UCSD-AML1 (cell line): ENCODE measurements at regions not wholly inside any gene's neighbourhood (a gene's known extent, or its start where the extent isn't known, plus 50 kb on each side); places are given as distances from the start of the nearest gene placed in this dataset.
"Not testable (repeated sequence)": the region's sequence is repeated elsewhere in the genome, so short reads cannot be mapped to it uniquely, and the experiment has no call there.

Source experiments
- DNase-seq: peaks from one replicate; lab custom pipeline; 2025; ENCODE audit not compliant: unreplicated experiment; lab: John Stamatoyannopoulos, UW

DNA sequence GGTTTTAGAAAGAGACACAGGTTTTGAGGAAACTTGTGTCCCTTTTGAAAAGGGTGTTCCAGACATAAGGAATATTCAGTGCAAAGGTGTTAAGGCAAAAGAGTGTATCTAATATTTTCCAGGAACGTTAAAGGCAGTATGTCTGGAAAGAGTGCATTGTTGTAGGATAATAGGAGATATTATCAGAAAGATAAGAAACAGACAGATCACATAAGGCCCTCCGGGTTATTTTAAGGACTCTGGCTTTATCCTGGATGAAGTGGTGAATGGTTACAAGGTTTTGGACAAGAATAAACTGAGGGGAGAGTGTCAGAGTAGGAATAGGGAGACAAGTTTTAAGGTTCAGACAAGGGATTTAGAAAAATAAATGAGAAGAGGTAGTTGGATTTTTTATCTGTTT lies 493.7 kb upstream of the GRM7 start:
- no peak for DNase-seq

DNA sequence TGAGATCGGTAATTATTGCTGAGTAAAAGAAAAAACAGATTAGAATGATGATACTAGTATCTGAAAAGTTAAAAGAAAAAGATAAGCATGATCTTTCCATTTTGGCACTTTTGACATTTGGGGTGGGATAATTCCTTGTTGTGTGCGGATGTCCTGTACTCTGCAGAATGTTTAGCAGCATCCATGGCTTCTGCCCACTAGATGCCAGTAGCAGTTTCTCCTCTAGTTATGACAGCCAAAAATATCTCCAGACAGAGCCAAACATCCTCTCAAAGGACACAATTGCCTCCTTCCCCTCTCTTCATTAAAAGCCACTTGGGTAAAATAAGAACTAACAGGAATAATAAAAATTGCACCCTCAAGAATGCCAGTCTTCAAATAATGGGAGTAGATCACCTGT lies 468.8 kb upstream of the GRM7 start:
- DNase-seq = no peak

DNA sequence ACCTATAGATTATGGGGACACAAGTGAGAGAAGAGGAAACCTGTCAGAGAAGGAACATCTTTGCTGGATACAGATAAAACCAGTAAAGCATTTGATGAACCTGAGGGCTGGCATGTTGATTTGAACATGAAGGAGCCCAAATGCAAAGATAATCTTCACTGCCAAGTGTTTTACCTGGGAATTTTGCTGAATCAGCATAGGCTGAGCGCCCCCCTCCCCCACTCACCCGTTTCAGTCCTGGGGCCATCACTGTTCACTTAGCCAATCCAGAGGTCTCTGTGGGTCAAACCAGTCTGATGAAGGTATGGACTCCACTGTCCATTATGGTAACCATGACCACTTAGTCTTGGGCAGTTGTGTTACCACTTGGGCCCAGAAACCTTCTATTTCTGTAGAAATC lies 466.0 kb upstream of the GRM7 start:
- DNase-seq = no peak

- no peak for DNase-seq
These were observed 464.3 kb upstream of the GRM7 start for GRCh38 chr3:6396631-6397030.

DNA sequence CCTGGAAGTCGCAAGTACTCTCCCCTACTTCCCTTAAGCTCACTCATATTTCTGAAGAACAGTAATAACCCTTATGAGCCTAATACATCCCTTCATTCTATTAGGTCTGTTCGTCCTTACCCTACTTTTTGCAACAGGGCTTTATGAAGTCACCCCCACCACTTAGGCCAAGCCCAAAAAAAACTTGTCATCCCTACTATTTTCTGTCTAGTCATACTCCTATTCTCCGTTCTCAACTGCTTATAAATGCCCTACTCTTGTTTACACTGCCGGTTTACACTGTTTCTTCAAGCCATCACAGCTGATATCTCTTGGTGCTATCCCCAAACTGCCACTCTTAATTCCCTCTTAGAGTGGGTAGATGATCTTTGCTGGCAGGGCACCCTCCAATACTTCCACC lies 458.2 kb upstream of the GRM7 start:
- DNase-seq = not testable (repeated sequence)

DNA sequence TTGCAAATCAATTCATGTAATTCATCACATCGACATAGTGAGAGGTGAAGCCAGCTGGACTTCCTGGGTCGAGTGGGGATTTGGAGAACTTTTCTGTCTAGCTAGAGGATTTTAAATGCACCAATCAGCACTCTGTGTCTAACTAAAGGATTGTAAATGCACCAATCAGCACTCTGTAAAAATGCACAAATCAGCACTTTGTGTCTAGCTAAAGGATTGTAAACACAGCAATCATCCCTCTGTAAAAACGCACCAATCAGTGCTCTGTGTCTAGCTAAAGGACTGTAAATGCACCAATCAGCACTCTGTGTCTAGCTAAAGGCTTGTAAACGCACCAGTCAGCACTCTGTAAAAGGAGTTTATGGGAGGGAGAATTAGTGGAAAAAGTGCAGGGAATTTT lies 454.0 kb upstream of the GRM7 start:
- not testable (repeated sequence) for DNase-seq

DNA sequence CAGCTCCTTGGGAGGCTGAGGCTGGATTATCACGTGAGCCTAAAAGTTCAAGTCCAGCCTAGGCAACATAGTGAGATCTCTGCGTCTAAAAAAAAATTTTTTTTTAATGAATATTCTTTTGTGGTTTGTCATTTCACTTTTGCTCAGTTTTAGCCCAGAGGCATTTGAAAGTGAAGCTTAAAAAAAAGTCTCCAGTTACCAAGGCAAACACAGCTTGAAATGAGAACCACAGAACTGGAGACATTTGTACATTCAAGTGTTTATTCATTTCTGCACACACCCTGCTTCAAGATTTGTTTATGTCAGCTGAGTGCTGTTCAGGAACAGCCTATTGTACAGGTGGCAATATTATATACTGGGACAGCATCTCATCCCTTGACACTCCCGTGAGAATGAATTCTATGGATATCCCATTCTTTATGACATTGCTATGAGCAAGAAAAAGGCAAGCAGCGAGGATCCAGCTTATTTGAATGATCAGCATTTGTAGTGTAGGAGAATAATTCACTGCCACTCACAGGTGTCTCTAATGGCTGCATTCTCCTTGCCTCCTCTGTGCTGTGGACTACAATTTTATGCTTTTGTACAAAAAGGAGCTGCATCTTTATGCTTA lies 444.8 kb upstream of the GRM7 start:
- DNase-seq = no peak

DNA sequence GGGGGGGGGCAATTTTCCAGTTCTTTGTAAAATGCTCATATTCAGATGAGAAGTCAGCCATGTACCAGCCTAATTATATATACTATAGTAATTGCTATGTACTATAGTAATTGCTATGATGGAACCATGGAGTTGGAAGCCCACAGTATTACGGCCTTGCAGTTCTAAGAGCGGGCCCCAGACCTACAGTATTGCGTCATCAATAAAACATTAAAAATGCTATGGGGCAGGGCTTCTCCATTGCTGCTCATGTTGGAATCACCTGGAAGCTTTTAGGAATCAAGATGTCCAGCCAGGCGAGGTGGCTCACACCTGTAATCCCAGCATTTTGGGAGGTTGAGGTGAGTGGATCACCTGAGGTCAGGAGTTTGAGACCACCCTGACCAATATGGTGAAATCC lies 443.7 kb upstream of the GRM7 start:
- no peak for DNase-seq

DNA sequence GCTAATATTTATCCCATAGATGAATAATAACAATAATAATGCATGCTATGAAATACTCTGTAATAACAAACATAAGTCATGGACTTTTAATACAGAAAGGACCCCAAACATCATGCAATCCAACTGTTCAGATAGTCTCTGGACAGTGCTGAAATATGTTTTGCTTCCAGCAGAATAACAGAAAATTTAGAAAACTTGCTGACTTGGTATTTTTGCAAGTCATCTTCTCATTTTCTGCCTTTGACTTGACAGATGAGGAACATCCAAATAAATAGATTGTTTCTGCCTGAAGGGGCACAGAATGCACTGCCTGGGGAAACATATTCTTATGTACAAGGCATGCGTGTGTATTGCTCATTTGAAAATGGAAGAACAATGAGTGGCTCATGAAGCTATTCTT lies 442.4 kb upstream of the GRM7 start:
- DNase-seq = no peak

GRCh38 chr3:6421666-6422445 lies 439.1 kb upstream of the GRM7 start:
- DNase-seq = no peak

DNA sequence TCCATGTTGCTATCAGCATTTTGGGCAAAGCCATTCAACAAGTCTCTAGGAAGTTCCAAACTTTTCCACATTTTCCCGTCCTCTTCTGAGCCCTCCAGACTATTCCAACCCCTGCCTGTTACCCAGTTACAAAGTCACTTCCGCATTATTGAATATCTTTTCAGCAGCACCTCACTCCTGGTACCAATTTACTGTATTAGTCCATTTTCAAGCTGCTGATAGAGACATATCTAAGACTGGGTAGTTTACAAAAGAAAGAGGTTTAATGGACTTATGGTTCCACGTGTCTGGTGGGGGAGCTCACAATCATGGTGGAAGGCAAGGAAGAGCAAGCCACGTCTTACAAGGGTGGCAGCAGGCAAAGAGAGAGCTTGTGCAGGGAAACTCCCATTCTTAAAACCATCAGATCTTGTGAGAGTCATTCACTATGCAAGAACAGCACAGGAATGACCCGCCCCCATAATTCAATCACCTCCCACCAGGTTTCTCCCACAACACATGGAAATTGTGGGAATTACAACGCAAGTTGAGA lies 435.6 kb upstream of the GRM7 start:
- no peak for DNase-seq

GRCh38 chr3:6428276-6428675 lies 432.6 kb upstream of the GRM7 start:
- DNase-seq = not testable (repeated sequence)

DNA sequence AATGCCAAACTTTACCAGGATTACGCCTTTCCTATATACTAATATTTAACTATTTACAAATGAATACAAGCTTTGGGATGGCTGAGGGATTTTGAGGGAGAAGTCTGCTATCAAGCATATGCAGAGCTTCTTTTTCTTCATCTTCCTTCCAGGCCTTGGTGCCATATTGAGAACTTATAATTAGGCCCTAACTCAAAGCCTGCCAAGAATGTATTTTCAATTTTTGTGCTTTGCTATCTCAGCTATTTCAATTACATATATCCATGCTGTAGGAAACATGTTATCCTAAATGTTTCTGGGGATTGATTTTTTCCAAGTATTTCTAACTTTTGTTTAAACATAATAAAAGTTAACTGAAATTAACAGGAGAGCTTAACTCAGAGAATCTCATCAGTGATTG lies 425.0 kb upstream of the GRM7 start:
- no peak for DNase-seq

- no peak for DNase-seq
These were observed 423.3 kb upstream of the GRM7 start for GRCh38 chr3:6437631-6438030.

DNA sequence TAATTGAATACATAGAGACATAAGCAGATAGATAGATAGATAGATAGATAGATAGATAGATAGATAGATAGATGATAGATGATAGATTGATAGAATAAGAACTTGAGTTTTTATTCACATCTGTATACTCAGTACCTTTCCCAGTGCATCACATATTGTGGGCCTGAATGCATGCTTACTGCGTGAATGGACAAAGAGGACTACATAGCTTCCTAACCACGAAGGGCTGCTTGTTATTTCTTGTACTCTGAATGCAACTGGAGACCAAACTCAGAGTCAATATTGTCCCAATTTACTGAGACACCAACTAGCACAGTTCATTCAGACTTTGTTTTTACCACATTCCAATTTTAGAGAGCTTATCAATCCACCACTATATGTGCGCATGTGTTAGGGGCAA lies 422.9 kb upstream of the GRM7 start:
- DNase-seq = no peak

- DNase-seq = no peak
These were observed 421.7 kb upstream of the GRM7 start for GRCh38 chr3:6439226-6439625.

DNA sequence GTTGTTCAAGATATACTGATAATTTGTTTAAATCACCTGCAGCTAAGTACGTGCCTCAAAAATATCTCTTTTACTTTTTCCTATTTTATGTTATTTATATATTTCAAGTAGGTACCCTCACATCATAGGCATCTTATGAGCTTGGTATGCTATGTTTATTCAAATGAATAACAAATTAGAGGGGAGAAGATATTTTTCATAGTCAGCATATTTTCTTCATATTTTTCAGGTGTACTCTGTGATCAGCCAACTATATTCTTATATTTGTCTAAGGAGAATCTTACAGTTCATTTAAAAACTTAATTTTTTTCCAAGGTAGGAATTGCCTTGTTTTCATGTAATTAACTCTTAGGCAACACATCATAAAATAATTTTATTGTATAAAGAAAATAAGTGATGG lies 421.1 kb upstream of the GRM7 start:
- DNase-seq = no peak

GRCh38 chr3:6444888-6445658 lies 415.8 kb upstream of the GRM7 start:
- no peak for DNase-seq

- DNase-seq = no peak
These were observed 413.6 kb upstream of the GRM7 start for GRCh38 chr3:6447166-6447801.

DNA sequence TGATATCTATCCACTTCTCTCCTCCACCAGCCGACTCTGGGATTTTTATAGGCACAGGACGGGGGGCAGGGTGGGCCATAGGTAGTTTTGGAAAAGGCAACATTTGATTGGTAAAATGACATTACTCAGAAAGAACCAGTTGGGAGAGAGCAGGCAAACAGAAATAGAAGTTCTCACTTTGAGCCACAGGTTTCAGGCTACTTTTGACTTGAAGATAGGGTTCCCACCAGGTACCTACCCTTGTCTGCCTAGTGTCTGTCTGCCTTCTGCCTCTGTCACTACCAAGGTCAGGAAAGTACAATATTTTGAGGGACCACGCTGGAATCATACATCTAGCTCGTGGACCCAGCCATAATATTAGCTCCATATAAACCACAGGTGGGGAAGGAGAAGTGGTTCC lies 412.9 kb upstream of the GRM7 start:
- DNase-seq = no peak

DNA sequence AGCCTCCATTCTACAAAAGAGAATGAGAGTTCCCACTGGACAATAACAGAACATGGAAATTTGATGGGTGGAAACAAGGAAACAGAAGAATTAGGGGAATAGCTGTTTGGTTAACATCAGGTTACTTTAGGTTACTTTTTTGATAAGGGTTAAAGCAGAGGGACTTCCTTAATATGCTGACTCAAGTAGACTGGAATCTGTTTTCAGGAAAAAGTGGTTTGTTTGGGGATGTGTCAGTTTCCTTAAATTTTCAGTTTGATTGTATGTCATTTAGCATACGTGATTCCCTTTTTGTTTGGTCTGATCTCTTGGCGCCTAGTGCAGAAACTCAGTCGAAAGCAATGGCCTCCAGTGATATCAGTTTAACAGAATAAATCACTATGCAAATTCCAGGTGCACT lies 411.8 kb upstream of the GRM7 start:
- no peak for DNase-seq
